H9 (cell line): ENCODE measurements at regions not wholly inside any gene's neighbourhood (a gene's known extent, or its start where the extent isn't known, plus 50 kb on each side); places are given as distances from the start of the nearest gene placed in this dataset.

Source experiments
- DNase-seq: peaks from one replicate; pipeline ENCODE4 v3.0.0-alpha.2; 2017
- H2AFZ ChIP-seq: one replicate; pipeline ENCODE4 v1.6.1; 2013; ENCODE audit warnings: mild to moderate bottlenecking, low read length, control low read depth, moderate library complexity
- H2AK5ac ChIP-seq: 2 replicates; pipeline ENCODE4 v1.6.1; 2013; ENCODE audit warnings: low read length, control low read depth, mixed read lengths; ENCODE audit not compliant: insufficient read length
- H2BK120ac ChIP-seq: one replicate; pipeline ENCODE4 v1.6.1; 2013; ENCODE audit warnings: low read depth, mild to moderate bottlenecking, low read length, control low read depth, inconsistent platforms; ENCODE audit not compliant: poor library complexity, severe bottlenecking
- H2BK12ac ChIP-seq: 2 replicates; pipeline ENCODE4 v1.6.1; 2013; ENCODE audit warnings: low read length, control low read depth, mixed read lengths, low read depth; ENCODE audit not compliant: insufficient read length
- H2BK15ac ChIP-seq: 2 replicates; pipeline ENCODE4 v1.6.1; 2013; ENCODE audit warnings: low read depth, low read length, control low read depth
- H2BK20ac ChIP-seq: one replicate; pipeline ENCODE4 v1.6.1; 2013; ENCODE audit warnings: low read depth, mild to moderate bottlenecking, low read length, control low read depth, inconsistent platforms; ENCODE audit not compliant: poor library complexity, severe bottlenecking
- H2BK5ac ChIP-seq: 2 replicates; pipeline ENCODE4 v1.6.1; 2013; ENCODE audit warnings: low read length, control low read depth, mixed read lengths; ENCODE audit not compliant: insufficient read length
- H3K14ac ChIP-seq: 2 replicates; pipeline ENCODE4 v1.6.1; 2013; ENCODE audit warnings: low read length, control low read depth; ENCODE audit not compliant: insufficient read depth
- H3K18ac ChIP-seq: 2 replicates; pipeline ENCODE4 v1.6.1; 2013; ENCODE audit warnings: low read depth, mild to moderate bottlenecking, mixed read lengths, low read length, control low read depth; ENCODE audit not compliant: insufficient read length
- H3K23ac ChIP-seq: 2 replicates; pipeline ENCODE4 v1.6.1; 2013; ENCODE audit warnings: low read length, control low read depth, mixed read lengths, low read depth; ENCODE audit not compliant: insufficient read length
- H3K23me2 ChIP-seq: 2 replicates; pipeline ENCODE4 v1.6.1; 2013; ENCODE audit warnings: low read depth, mild to moderate bottlenecking, mixed read lengths, low read length, control low read depth; ENCODE audit not compliant: insufficient read length, poor library complexity, severe bottlenecking
- H3K27ac ChIP-seq: 2 replicates; pipeline ENCODE4 v1.5.1; 2013; ENCODE audit warnings: low read length, control low read depth, mixed read lengths, low read depth; ENCODE audit not compliant: insufficient read length
- H3K27me3 ChIP-seq: 2 replicates; pipeline ENCODE4 v1.6.1; 2013; ENCODE audit warnings: low read length, control low read depth, inconsistent platforms; ENCODE audit not compliant: insufficient read depth
- H3K4ac ChIP-seq: 2 replicates; pipeline ENCODE4 v1.6.1; 2013; ENCODE audit warnings: low read depth, mild to moderate bottlenecking, control low read depth, inconsistent platforms, low read length, moderate library complexity
- H3K4me1 ChIP-seq: 2 replicates; pipeline ENCODE4 v1.6.1; 2013; ENCODE audit warnings: low read length, control low read depth, inconsistent platforms; ENCODE audit not compliant: insufficient read depth
- H3K4me2 ChIP-seq: 2 replicates; pipeline ENCODE4 v1.6.1; 2013; ENCODE audit warnings: low read length, control low read depth, mixed read lengths; ENCODE audit not compliant: insufficient read length, insufficient read depth
- H3K56ac ChIP-seq: 2 replicates; pipeline ENCODE4 v1.6.1; 2013; ENCODE audit warnings: low read depth, mild to moderate bottlenecking, mixed read lengths, low read length, control low read depth; ENCODE audit not compliant: insufficient read length
- H3K79me1 ChIP-seq: 2 replicates; pipeline ENCODE4 v1.6.1; 2013; ENCODE audit warnings: low read depth, mild to moderate bottlenecking, moderate library complexity, low read length, control low read depth, inconsistent platforms; ENCODE audit not compliant: insufficient read depth, poor library complexity, severe bottlenecking
- H3K79me2 ChIP-seq: 2 replicates; pipeline ENCODE4 v1.6.1; 2013; ENCODE audit warnings: low read length, control low read depth, inconsistent platforms; ENCODE audit not compliant: insufficient read depth
- H3K9ac ChIP-seq: 2 replicates; pipeline ENCODE4 v1.6.1; 2013; ENCODE audit warnings: low read length, control low read depth, mixed read lengths; ENCODE audit not compliant: insufficient read length; ENCODE audit errors: extremely low read depth
- H3K9me3 ChIP-seq: one replicate; pipeline ENCODE4 v1.6.1; 2013; ENCODE audit warnings: low read depth, low read length, inconsistent platforms; ENCODE audit not compliant: control insufficient read depth
- H3T11ph ChIP-seq: one replicate; pipeline ENCODE4 v1.6.1; 2013; ENCODE audit warnings: mild to moderate bottlenecking, low read length, control low read depth, inconsistent platforms
- H4K20me1 ChIP-seq: one replicate; pipeline ENCODE4 v1.6.1; 2013; ENCODE audit not compliant: control insufficient read depth, insufficient read length, insufficient read depth
- H4K5ac ChIP-seq: 2 replicates; pipeline ENCODE4 v1.6.1; 2013; ENCODE audit warnings: low read depth, mild to moderate bottlenecking, mixed read lengths, low read length, control low read depth; ENCODE audit not compliant: insufficient read length
- H4K8ac ChIP-seq: replicated peaks from 2 replicates; pipeline ENCODE4 v1.6.1; 2013; ENCODE audit warnings: low read length, control low read depth, mixed read lengths, low read depth; ENCODE audit not compliant: insufficient read length
- H4K91ac ChIP-seq: 2 replicates; pipeline ENCODE4 v1.6.1; 2013; ENCODE audit warnings: low read depth, mild to moderate bottlenecking, moderate library complexity, mixed read lengths, low read length, control low read depth; ENCODE audit not compliant: insufficient read length
- H3K27ac Mint-ChIP-seq, 3 experiments: 2 replicates in 2 of 3; 3 replicates in 1 of 3; pipeline ENCODE4 v1.8.0; 2020 to 2021; ENCODE audit warnings: mixed read lengths in 3 of 3, mild to moderate bottlenecking in 1 of 3, moderate library complexity in 1 of 3
- H3K27me3 Mint-ChIP-seq: 2 replicates; pipeline ENCODE4 v1.8.0; 2021; ENCODE audit warnings: low read depth, mild to moderate bottlenecking, moderate library complexity, mixed read lengths
- H3K36me3 Mint-ChIP-seq, 3 experiments: 2 replicates in 2 of 3; 3 replicates in 1 of 3; pipeline ENCODE4 v1.8.0; 2020 to 2021; ENCODE audit warnings: low read depth in 3 of 3, mixed read lengths in 3 of 3; ENCODE audit not compliant: insufficient read depth in 1 of 3
- H3K4me1 Mint-ChIP-seq, 2 experiments: 2 replicates each; pipeline ENCODE4 v1.8.0; 2020; ENCODE audit warnings: mixed read lengths in 2 of 2
- H3K4me3 Mint-ChIP-seq, 2 experiments: 2 replicates in 1 of 2; 3 replicates in 1 of 2; pipeline ENCODE4 v1.8.0; 2020 to 2021; ENCODE audit warnings: mild to moderate bottlenecking in 2 of 2, mixed read lengths in 2 of 2, moderate library complexity in 1 of 2
- H3K9me3 Mint-ChIP-seq, 2 experiments: 2 replicates in 1 of 2; 3 replicates in 1 of 2; pipeline ENCODE4 v1.8.0; 2020; ENCODE audit warnings: mild to moderate bottlenecking in 2 of 2, mixed read lengths in 2 of 2, moderate library complexity in 1 of 2
- CTCF ChIP-seq: fragments of 200-600 bp; sonication (generic); conservative IDR thresholded peaks from 3 replicates; pipeline ENCODE4 v1.8.0; 2021; ENCODE audit warnings: antibody characterized with exemption, mild to moderate bottlenecking
- WGBS: extraction: QIAGEN DNeasy Blood & Tissue Kit; methylation state at CpG from one replicate; pipeline ENCODE4 v1.1.7; 2013; ENCODE audit warnings: missing lambda C conversion rate, low lambda C conversion rate, mixed read lengths; ENCODE audit not compliant: insufficient read length; ENCODE audit errors: extremely low coverage; 5-methylcytosine and 5-hydroxymethylcytosine counted together

- Histone ChIP-seq H3K23ac (no peak overlapping the region), H4K20me1 (no peaks in the 10 kb centered on the region), H3K4ac (no peak overlapping the region), H4K8ac (no peak overlapping the region), H2BK12ac (no peak overlapping the region), H2BK5ac (no peak overlapping the region), H3K23me2 (no peaks in the 10 kb centered on the region), H3K18ac (no peak overlapping the region), H2BK15ac (no peak overlapping the region), H3T11ph (no peak overlapping the region), H3K79me1 (no peaks in the 10 kb centered on the region), H4K91ac (no peak overlapping the region), H2AK5ac (no peak overlapping the region), H2BK20ac (no peak overlapping the region), H3K56ac (no peak overlapping the region), H3K27ac (no peak overlapping the region), H3K4me2 (no peak overlapping the region), H3K4me1 (peaks cover 7% of the 10 kb centered on the region; the same call in 1 of the 2 replicates), H3K27me3 (no peaks in the 10 kb centered on the region), H2AFZ (no peak overlapping the region), H3K9me3 (peaks cover 6% of the 10 kb centered on the region), H4K5ac (no peak overlapping the region), H3K14ac (no peak overlapping the region), H2BK120ac (no peak overlapping the region), H3K9ac (no peak overlapping the region), H3K79me2 (no peaks in the 10 kb centered on the region)
- TF ChIP-seq CTCF = no peak
- no CpG with 5 or more reads among the region's 2 CpGs for WGBS
- H3K4me3 Mint-ChIP-seq = no peak overlapping the region
- H3K27me3 Mint-ChIP-seq = no peaks in the 10 kb centered on the region
- peaks cover 0 to 6% (median 4%) of the 10 kb centered on the region in 3 experiments; a peak in 3 of 7 replicates for H3K36me3 Mint-ChIP-seq
- DNase-seq = no peak
- H3K27ac Mint-ChIP-seq = no peak overlapping the region
- H3K4me1 Mint-ChIP-seq = peaks cover 0 to 1% of the 10 kb centered on the region in 2 experiments; a peak in 2 of 4 replicates
- H3K9me3 Mint-ChIP-seq = peaks cover 3 to 7% of the 10 kb centered on the region in 2 experiments; a peak in 3 of 5 replicates
Observed at GRCh38 chr4:119984996-119985395, 81.7 kb downstream of the MAD2L1 start.
